Parathyroid adenoma (tissue), 2 donors: ENCODE measurements at regions not wholly inside any gene's neighbourhood (a gene's known extent, or its start where the extent isn't known, plus 50 kb on each side); places are given as distances from the start of the nearest gene placed in this dataset.

Experiments used
- H2AFZ ChIP-seq: fragments of 300-600 bp; sonication (generic); one replicate; pipeline ENCODE4 v1.7.0; 2017; ENCODE audit warnings: antibody characterized with exemption, mild to moderate bottlenecking
- H3K27ac ChIP-seq: fragments of 300-600 bp; sonication (generic); one replicate; pipeline ENCODE4 v1.7.0; 2017
- H3K27me3 ChIP-seq: fragments of 300-600 bp; sonication (generic); one replicate; pipeline ENCODE4 v1.7.0; 2017; ENCODE audit warnings: low read length; ENCODE audit not compliant: control insufficient read depth, insufficient read depth
- H3K36me3 ChIP-seq: fragments of 300-600 bp; sonication (generic); one replicate; pipeline ENCODE4 v1.7.0; 2017; ENCODE audit warnings: low read length; ENCODE audit not compliant: control insufficient read depth, insufficient read depth
- H3K4me1 ChIP-seq: fragments of 300-600 bp; sonication (generic); one replicate; pipeline ENCODE4 v1.7.0; 2017; ENCODE audit warnings: control low read depth
- H3K4me2 ChIP-seq: fragments of 300-600 bp; sonication (generic); one replicate; pipeline ENCODE4 v1.7.0; 2017; ENCODE audit warnings: low read length
- H3K4me3 ChIP-seq: fragments of 300-600 bp; sonication (generic); one replicate; pipeline ENCODE4 v1.7.0; 2017; ENCODE audit warnings: low read depth, low read length
- H3K79me2 ChIP-seq: fragments of 300-600 bp; sonication (generic); one replicate; pipeline ENCODE4 v1.7.0; 2017; ENCODE audit warnings: control low read depth
- H3K9ac ChIP-seq: fragments of 300-600 bp; sonication (generic); one replicate; pipeline ENCODE4 v1.7.0; 2017; ENCODE audit warnings: mild to moderate bottlenecking
- H3K9me3 ChIP-seq: fragments of 300-600 bp; sonication (generic); one replicate; pipeline ENCODE4 v1.7.0; 2017; ENCODE audit warnings: low read length; ENCODE audit not compliant: control insufficient read depth
- CTCF ChIP-seq: fragments of 300-600 bp; sonication (generic); IDR thresholded peaks from one replicate; pipeline ENCODE4 v1.7.0; 2017; ENCODE audit warnings: antibody characterized with exemption, mild to moderate bottlenecking
- donor health status: primary hyperparathyroidism.

GRCh38 chr15:31468911-31469785 is 142.5 kb downstream of the KLF13 start:
- Histone ChIP-seq H3K4me2 (no peak overlapping the region), H3K36me3 (no peaks in the 10 kb centered on the region), H3K27me3 (no peaks in the 10 kb centered on the region), H3K27ac (no peak overlapping the region), H3K9me3 (no peaks in the 10 kb centered on the region), H2AFZ (no peak overlapping the region), H3K9ac (no peak overlapping the region), H3K4me1 (peaks cover 2% of the 10 kb centered on the region), H3K4me3 (no peak overlapping the region), H3K79me2 (no peaks in the 10 kb centered on the region)
- TF ChIP-seq CTCF = no peak

GRCh38 chr15:31469786-31470525 is 143.3 kb downstream of the KLF13 start:
- Histone ChIP-seq H3K79me2 (no peaks in the 10 kb centered on the region), H3K4me1 (peaks cover 1% of the 10 kb centered on the region), H3K4me3 (no peak overlapping the region), H3K9ac (no peak overlapping the region), H2AFZ (no peak overlapping the region), H3K27ac (no peak overlapping the region), H3K27me3 (no peaks in the 10 kb centered on the region), H3K36me3 (no peaks in the 10 kb centered on the region), H3K4me2 (no peak overlapping the region), H3K9me3 (no peaks in the 10 kb centered on the region)
- no peak for TF ChIP-seq CTCF

GRCh38 chr15:31470756-31471155 is 144.1 kb downstream of the KLF13 start:
- Histone ChIP-seq H3K4me2 (no peak overlapping the region), H3K4me3 (no peak overlapping the region), H3K27me3 (no peaks in the 10 kb centered on the region), H3K36me3 (no peaks in the 10 kb centered on the region), H3K4me1 (no peaks in the 10 kb centered on the region), H3K79me2 (no peaks in the 10 kb centered on the region), H2AFZ (no peak overlapping the region), H3K9ac (no peak overlapping the region), H3K9me3 (no peaks in the 10 kb centered on the region), H3K27ac (no peak overlapping the region)
- TF ChIP-seq CTCF = no peak

GRCh38 chr15:31471731-31472430 is 145.2 kb downstream of the KLF13 start:
- H3K79me2 ChIP-seq = no peaks in the 10 kb centered on the region
- no peak overlapping the region for H3K9ac ChIP-seq
- H3K9me3 ChIP-seq = no peaks in the 10 kb centered on the region
- H3K4me1 ChIP-seq = no peaks in the 10 kb centered on the region
- no peak for TF ChIP-seq CTCF
- H3K27ac ChIP-seq = no peak overlapping the region
- H3K4me2 ChIP-seq = no peak overlapping the region
- H3K4me3 ChIP-seq = no peak overlapping the region
- H3K36me3 ChIP-seq = no peaks in the 10 kb centered on the region
- H2AFZ ChIP-seq = no peak overlapping the region
- no peaks in the 10 kb centered on the region for H3K27me3 ChIP-seq
